ENCODE measurements at regions not wholly inside any gene's neighbourhood (a gene's known extent, or its start where the extent isn't known, plus 50 kb on each side); places are given as distances from the start of the nearest gene placed in this dataset.

DNA sequence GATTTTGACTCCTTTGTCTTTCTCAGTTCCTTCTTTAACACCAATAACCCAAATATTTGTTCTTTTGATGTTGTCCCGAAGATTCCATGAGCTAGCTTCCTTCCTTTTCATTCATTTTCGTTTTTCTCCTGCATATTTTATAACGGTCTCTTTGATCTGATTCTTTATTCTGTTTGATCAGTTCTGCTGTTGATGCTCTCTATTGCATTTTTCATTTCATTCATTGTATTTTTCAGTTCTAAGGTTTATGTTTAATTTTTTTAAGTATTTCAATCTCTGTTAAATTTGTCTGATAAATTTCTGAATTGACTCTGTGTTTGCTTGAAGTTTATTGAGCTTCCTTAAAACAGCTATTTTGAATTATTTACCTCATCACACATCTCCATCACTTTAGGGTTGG lies 68.4 kb upstream of the LRCH1 start:
- Mint-ChIP-seq H3K9me3 (no peaks in the 10 kb centered on the region), H3K4me3 (no peak overlapping the region), H3K27me3 (ENCODE audit: insufficient read depth, low read depth, poor library complexity) (peaks cover 2% of the 10 kb centered on the region), H3K36me3 (ENCODE audit: low read depth) (no peaks in the 10 kb centered on the region), H3K27ac (no peak overlapping the region), H3K4me1 (no peaks in the 10 kb centered on the region)
- TF ChIP-seq, protein P1, sequence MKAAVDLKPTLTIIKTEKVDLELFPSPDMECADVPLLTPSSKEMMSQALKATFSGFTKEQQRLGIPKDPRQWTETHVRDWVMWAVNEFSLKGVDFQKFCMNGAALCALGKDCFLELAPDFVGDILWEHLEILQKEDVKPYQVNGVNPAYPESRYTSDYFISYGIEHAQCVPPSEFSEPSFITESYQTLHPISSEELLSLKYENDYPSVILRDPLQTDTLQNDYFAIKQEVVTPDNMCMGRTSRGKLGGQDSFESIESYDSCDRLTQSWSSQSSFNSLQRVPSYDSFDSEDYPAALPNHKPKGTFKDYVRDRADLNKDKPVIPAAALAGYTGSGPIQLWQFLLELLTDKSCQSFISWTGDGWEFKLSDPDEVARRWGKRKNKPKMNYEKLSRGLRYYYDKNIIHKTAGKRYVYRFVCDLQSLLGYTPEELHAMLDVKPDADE (IDR thresholded peaks at IDR 0.05), result no peak
- TF ChIP-seq POLR2AphosphoS5 (IDR thresholded peaks at IDR 0.05; ENCODE audit: low read depth), result no peak
- TF ChIP-seq, protein P2, sequence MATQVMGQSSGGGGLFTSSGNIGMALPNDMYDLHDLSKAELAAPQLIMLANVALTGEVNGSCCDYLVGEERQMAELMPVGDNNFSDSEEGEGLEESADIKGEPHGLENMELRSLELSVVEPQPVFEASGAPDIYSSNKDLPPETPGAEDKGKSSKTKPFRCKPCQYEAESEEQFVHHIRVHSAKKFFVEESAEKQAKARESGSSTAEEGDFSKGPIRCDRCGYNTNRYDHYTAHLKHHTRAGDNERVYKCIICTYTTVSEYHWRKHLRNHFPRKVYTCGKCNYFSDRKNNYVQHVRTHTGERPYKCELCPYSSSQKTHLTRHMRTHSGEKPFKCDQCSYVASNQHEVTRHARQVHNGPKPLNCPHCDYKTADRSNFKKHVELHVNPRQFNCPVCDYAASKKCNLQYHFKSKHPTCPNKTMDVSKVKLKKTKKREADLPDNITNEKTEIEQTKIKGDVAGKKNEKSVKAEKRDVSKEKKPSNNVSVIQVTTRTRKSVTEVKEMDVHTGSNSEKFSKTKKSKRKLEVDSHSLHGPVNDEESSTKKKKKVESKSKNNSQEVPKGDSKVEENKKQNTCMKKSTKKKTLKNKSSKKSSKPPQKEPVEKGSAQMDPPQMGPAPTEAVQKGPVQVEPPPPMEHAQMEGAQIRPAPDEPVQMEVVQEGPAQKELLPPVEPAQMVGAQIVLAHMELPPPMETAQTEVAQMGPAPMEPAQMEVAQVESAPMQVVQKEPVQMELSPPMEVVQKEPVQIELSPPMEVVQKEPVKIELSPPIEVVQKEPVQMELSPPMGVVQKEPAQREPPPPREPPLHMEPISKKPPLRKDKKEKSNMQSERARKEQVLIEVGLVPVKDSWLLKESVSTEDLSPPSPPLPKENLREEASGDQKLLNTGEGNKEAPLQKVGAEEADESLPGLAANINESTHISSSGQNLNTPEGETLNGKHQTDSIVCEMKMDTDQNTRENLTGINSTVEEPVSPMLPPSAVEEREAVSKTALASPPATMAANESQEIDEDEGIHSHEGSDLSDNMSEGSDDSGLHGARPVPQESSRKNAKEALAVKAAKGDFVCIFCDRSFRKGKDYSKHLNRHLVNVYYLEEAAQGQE (IDR thresholded peaks at IDR 0.05; ENCODE audit: unreplicated experiment), result no peak
- TF ChIP-seq, protein P3, sequence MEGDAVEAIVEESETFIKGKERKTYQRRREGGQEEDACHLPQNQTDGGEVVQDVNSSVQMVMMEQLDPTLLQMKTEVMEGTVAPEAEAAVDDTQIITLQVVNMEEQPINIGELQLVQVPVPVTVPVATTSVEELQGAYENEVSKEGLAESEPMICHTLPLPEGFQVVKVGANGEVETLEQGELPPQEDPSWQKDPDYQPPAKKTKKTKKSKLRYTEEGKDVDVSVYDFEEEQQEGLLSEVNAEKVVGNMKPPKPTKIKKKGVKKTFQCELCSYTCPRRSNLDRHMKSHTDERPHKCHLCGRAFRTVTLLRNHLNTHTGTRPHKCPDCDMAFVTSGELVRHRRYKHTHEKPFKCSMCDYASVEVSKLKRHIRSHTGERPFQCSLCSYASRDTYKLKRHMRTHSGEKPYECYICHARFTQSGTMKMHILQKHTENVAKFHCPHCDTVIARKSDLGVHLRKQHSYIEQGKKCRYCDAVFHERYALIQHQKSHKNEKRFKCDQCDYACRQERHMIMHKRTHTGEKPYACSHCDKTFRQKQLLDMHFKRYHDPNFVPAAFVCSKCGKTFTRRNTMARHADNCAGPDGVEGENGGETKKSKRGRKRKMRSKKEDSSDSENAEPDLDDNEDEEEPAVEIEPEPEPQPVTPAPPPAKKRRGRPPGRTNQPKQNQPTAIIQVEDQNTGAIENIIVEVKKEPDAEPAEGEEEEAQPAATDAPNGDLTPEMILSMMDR (conservative IDR thresholded peaks at IDR 0.05; ENCODE audit: low read depth in 2 of 2), result no peak
- TF ChIP-seq STAT1 (IDR thresholded peaks at IDR 0.05; ENCODE audit: unreplicated experiment), result no peak
- no peak for TF ChIP-seq JUNB (IDR thresholded peaks at IDR 0.05; ENCODE audit: unreplicated experiment)
- TF ChIP-seq, protein P4, sequence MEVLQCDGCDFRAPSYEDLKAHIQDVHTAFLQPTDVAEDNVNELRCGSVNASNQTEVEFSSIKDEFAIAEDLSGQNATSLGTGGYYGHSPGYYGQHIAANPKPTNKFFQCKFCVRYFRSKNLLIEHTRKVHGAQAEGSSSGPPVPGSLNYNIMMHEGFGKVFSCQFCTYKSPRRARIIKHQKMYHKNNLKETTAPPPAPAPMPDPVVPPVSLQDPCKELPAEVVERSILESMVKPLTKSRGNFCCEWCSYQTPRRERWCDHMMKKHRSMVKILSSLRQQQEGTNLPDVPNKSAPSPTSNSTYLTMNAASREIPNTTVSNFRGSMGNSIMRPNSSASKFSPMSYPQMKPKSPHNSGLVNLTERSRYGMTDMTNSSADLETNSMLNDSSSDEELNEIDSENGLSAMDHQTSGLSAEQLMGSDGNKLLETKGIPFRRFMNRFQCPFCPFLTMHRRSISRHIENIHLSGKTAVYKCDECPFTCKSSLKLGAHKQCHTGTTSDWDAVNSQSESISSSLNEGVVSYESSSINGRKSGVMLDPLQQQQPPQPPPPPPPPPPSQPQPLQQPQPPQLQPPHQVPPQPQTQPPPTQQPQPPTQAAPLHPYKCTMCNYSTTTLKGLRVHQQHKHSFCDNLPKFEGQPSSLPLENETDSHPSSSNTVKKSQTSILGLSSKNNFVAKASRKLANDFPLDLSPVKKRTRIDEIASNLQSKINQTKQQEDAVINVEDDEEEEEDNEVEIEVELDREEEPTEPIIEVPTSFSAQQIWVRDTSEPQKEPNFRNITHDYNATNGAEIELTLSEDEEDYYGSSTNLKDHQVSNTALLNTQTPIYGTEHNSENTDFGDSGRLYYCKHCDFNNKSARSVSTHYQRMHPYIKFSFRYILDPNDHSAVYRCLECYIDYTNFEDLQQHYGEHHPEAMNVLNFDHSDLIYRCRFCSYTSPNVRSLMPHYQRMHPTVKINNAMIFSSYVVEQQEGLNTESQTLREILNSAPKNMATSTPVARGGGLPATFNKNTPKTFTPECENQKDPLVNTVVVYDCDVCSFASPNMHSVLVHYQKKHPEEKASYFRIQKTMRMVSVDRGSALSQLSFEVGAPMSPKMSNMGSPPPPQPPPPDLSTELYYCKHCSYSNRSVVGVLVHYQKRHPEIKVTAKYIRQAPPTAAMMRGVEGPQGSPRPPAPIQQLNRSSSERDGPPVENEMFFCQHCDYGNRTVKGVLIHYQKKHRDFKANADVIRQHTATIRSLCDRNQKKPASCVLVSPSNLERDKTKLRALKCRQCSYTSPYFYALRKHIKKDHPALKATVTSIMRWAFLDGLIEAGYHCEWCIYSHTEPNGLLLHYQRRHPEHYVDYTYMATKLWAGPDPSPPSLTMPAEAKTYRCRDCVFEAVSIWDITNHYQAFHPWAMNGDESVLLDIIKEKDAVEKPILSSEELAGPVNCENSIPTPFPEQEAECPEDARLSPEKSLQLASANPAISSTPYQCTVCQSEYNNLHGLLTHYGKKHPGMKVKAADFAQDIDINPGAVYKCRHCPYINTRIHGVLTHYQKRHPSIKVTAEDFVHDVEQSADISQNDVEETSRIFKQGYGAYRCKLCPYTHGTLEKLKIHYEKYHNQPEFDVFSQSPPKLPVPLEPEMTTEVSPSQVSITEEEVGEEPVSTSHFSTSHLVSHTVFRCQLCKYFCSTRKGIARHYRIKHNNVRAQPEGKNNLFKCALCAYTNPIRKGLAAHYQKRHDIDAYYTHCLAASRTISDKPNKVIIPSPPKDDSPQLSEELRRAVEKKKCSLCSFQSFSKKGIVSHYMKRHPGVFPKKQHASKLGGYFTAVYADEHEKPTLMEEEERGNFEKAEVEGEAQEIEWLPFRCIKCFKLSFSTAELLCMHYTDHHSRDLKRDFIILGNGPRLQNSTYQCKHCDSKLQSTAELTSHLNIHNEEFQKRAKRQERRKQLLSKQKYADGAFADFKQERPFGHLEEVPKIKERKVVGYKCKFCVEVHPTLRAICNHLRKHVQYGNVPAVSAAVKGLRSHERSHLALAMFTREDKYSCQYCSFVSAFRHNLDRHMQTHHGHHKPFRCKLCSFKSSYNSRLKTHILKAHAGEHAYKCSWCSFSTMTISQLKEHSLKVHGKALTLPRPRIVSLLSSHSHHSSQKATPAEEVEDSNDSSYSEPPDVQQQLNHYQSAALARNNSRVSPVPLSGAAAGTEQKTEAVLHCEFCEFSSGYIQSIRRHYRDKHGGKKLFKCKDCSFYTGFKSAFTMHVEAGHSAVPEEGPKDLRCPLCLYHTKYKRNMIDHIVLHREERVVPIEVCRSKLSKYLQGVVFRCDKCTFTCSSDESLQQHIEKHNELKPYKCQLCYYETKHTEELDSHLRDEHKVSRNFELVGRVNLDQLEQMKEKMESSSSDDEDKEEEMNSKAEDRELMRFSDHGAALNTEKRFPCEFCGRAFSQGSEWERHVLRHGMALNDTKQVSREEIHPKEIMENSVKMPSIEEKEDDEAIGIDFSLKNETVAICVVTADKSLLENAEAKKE (CRISPR knock-in tag; IDR thresholded peaks at IDR 0.05), result no peak
- no peak for TF ChIP-seq EZH2 (IDR thresholded peaks at IDR 0.05; ENCODE audit: low read depth, unreplicated experiment)
- no peak for TF ChIP-seq ZNF114 (CRISPR knock-in tag; IDR thresholded peaks at IDR 0.05)
- no peak for TF ChIP-seq ZNF331 (CRISPR knock-in tag; IDR thresholded peaks at IDR 0.05; ENCODE audit: low read depth)
- no peak for TF ChIP-seq NANOG (IDR thresholded peaks at IDR 0.05; ENCODE audit: borderline replicate concordance)
- TF ChIP-seq CREB1 (CRISPR knock-in tag; IDR thresholded peaks at IDR 0.05; ENCODE audit: low read depth), result no peak
- TF ChIP-seq EZH2phosphoT487 (IDR thresholded peaks at IDR 0.05; ENCODE audit: unreplicated experiment), result no peak
- H4K20me1 ChIP-seq (replicated peaks; ENCODE audit: insufficient read depth), result no peaks in the 10 kb centered on the region
- H3K4me3 ChIP-seq, result no peak overlapping the region
- ATAC-seq (no peak), DNase-seq (ENCODE audit: low spot score) (no peak)
- no peaks in the 10 kb centered on the region for H3K79me2 ChIP-seq (replicated peaks; ENCODE audit: insufficient read depth)
- H3K4me1 ChIP-seq (ENCODE audit: insufficient read depth), result no peaks in the 10 kb centered on the region
- H3F3A ChIP-seq (replicated peaks; ENCODE audit: low read depth), result no peaks in the 10 kb centered on the region
- H3K36me3 ChIP-seq (ENCODE audit: insufficient read depth), result no peaks in the 10 kb centered on the region
- no peak overlapping the region for H2AFZ ChIP-seq
- H3K9me2 ChIP-seq (ENCODE audit: insufficient read depth), result 0 out of 2 replicates have a peak, but pooled peaks cover 5% of the 10 kb centered on the region
- H3K4me2 ChIP-seq, result no peak overlapping the region
- H3K27me3 ChIP-seq (ENCODE audit: insufficient read depth), result no peaks in the 10 kb centered on the region
- no peak overlapping the region for H3K27ac ChIP-seq (ENCODE audit: low read depth)
